Cerebellar cortex (tissue), 1 donor: ENCODE measurements at regions not wholly inside any gene's neighbourhood (a gene's known extent, or its start where the extent isn't known, plus 50 kb on each side); places are given as distances from the start of the nearest gene placed in this dataset.

Experiments
- DNase-seq: peaks from one replicate; pipeline ENCODE4 v3.0.0-alpha.2; 2015; ENCODE audit warnings: low spot score

- DNase-seq = no peak
Measured at GRCh38 chr4:140213116-140213515, 59.1 kb upstream of the MAML3 start.

- DNase-seq = no peak
Measured at GRCh38 chr4:140212646-140213045, 58.7 kb upstream of the MAML3 start.

- DNase-seq = no peak
Measured at GRCh38 chr4:140212194-140212593, 58.2 kb upstream of the MAML3 start.

- no peak for DNase-seq
Measured at GRCh38 chr4:140211693-140212092, 57.7 kb upstream of the MAML3 start.

GRCh38 chr4:140211161-140211560, 57.2 kb upstream of the MAML3 start:
- no peak for DNase-seq

GRCh38 chr4:140208921-140209320, 54.9 kb upstream of the MAML3 start:
- no peak for DNase-seq
